Upper lobe of right lung (tissue), 1 donor: ENCODE measurements at regions not wholly inside any gene's neighbourhood (a gene's known extent, or its start where the extent isn't known, plus 50 kb on each side); places are given as distances from the start of the nearest gene placed in this dataset.
"Not testable (repeated sequence)": the region's sequence is repeated elsewhere in the genome, so short reads cannot be mapped to it uniquely, and the experiment has no call there.

ENCODE experiments used
- ATAC-seq: fragments of 200-7000 bp; cut with Tn5 transposase; one replicate; pipeline ENCODE4 v1.9.1; 2020; ENCODE audit warnings: mild to moderate bottlenecking, moderate library complexity
- DNase-seq: peaks from one replicate; pipeline ENCODE4 v3.0.0-alpha.2; 2020
- H3K27ac ChIP-seq: fragments of 200-600 bp; one replicate; pipeline ENCODE4 v1.8.0; 2022
- H3K27me3 ChIP-seq: fragments of 200-600 bp; one replicate; pipeline ENCODE4 v1.8.0; 2022; ENCODE audit warnings: mild to moderate bottlenecking
- H3K36me3 ChIP-seq: fragments of 200-600 bp; one replicate; pipeline ENCODE4 v1.8.0; 2022
- H3K4me1 ChIP-seq: fragments of 200-600 bp; one replicate; pipeline ENCODE4 v1.8.0; 2022
- H3K4me3 ChIP-seq: fragments of 200-600 bp; one replicate; pipeline ENCODE4 v1.8.0; 2022; ENCODE audit warnings: mild to moderate bottlenecking
- H3K9me3 ChIP-seq: fragments of 200-600 bp; one replicate; pipeline ENCODE4 v1.8.0; 2022
- intact Hi-C: fragments of 100-400 bp; cut with DNase I; formaldehyde crosslinking; loops from one replicate; pipeline ENCODE4 v1.11.0; 2022
- TF ChIP-seq, protein P1 (sequence below): fragments of 200-600 bp; IDR thresholded peaks from one replicate; pipeline ENCODE4 v1.8.0; 2022; ENCODE audit warnings: antibody characterized with exemption
- donor health status: DM: no; HTN: yes; CAD: no; lungs with severe emphysema.

DNA sequence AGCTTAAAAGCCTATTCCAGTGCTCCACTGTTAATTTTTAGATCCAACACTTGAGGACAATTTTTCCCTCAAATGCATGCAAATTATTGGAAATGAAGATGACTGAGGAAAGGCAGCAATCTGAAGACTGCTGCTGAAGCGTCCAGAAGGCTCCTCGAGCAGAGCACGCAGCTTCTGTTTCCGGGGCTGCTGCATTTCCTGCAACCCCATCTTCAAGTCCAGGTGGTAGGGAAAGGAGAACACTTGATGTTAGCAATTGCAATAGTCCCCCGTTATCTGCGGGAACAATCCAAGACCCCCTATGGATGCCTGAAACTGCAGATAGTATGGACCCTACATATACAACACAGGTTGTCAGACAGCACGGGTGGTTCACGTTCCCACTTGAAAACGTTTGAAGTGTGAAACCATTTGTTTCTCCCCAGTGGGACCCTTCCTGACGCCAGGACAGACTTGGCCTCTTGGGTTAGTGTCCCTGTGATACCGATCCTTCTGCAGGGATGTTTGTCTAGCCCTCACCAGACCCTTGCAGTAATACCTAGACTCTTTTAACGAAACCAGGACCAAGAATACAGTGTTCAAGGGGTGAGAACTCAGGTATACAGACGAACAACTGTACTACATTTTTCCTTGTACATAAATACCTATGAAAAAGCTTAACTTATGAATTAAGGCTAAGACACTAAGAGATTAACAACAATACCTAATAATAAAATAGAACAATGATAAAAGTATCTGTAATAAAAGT lies 152.3 kb downstream of the HSD17B3 start:
- Histone ChIP-seq H3K27ac (no peak overlapping the region), H3K4me3 (no peak overlapping the region), H3K4me1 (no peaks in the 10 kb centered on the region), H3K36me3 (no peaks in the 10 kb centered on the region), H3K9me3 (no peaks in the 10 kb centered on the region), H3K27me3 (no peaks in the 10 kb centered on the region)
- DNase-seq = no peak
- intact Hi-C loops = no loop called here
- no peak for ATAC-seq
- TF ChIP-seq, protein P1, sequence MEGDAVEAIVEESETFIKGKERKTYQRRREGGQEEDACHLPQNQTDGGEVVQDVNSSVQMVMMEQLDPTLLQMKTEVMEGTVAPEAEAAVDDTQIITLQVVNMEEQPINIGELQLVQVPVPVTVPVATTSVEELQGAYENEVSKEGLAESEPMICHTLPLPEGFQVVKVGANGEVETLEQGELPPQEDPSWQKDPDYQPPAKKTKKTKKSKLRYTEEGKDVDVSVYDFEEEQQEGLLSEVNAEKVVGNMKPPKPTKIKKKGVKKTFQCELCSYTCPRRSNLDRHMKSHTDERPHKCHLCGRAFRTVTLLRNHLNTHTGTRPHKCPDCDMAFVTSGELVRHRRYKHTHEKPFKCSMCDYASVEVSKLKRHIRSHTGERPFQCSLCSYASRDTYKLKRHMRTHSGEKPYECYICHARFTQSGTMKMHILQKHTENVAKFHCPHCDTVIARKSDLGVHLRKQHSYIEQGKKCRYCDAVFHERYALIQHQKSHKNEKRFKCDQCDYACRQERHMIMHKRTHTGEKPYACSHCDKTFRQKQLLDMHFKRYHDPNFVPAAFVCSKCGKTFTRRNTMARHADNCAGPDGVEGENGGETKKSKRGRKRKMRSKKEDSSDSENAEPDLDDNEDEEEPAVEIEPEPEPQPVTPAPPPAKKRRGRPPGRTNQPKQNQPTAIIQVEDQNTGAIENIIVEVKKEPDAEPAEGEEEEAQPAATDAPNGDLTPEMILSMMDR = no peak

DNA sequence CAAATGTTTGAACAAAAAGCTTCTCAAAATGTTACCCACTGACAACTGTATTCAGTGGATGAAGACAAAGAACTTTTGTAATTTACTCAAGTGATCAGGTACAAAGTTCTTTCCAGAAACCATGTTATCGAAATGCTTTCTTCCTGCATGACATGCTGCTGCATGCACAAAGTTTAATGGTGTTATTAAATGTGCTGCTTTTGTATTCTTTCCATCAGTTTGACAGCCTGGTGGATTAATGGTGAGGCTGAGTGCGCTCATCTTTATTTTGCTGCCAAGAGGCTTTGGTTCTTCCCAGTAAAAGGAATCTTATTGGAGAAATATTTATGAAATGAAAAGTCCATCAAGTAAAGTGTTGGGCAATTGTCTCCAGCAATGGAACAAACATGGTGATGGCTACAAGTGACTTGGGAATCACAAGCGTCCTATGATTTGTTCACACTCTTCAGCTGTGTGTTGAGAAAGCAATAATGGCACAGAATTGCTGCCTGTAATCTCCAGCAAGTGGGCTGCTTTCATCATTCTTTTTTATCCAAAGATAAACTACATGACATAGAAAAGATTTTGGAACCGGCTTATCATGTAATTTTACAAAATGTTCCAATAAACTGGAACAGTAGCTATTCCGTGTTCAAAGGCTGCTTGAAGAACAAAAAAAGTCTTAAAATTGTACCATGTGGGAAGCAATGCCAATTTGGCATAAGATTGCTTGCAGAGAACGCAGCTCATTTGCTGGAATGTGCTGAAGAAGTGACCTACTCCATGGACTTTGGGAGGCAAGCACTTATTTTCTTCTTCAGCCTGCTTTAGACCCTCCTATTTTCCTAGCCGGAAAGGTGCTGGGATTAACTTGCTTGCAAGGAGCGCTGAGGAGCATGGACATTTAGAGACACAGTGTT lies 153.1 kb downstream of the HSD17B3 start:
- H3K4me1 ChIP-seq = no peaks in the 10 kb centered on the region
- DNase-seq (no peak), ATAC-seq (no peak)
- no peak overlapping the region for H3K4me3 ChIP-seq
- H3K27me3 ChIP-seq = no peaks in the 10 kb centered on the region
- H3K9me3 ChIP-seq = no peaks in the 10 kb centered on the region
- H3K27ac ChIP-seq = no peak overlapping the region
- H3K36me3 ChIP-seq = no peaks in the 10 kb centered on the region
- intact Hi-C loops = no loop called here
- TF ChIP-seq, protein P1 = no peak

DNA sequence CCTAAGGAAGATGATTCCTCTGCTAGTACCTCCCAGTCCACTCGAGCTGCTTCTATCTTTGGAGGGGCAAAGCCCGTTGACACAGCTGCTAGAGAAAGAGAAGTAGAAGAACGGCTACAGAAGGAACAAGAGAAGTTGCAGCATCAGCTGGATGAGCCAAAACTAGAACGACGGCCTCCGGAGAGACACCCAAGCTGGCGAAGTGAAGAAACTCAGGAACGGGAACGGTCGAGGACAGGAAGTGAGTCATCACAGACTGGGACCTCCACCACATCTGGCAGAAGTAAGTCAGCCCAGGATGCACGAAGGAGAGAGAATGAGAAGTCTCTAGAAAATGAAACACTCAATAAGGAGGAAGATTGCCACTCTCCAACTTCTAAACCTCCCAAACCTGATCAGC lies 154.9 kb downstream of the HSD17B3 start:
- intact Hi-C loops, H3K4me1 ChIP-seq, ATAC-seq, H3K4me3 ChIP-seq, H3K9me3 ChIP-seq, H3K27ac ChIP-seq, H3K36me3 ChIP-seq, DNase-seq, H3K27me3 ChIP-seq: not testable (repeated sequence)

DNA sequence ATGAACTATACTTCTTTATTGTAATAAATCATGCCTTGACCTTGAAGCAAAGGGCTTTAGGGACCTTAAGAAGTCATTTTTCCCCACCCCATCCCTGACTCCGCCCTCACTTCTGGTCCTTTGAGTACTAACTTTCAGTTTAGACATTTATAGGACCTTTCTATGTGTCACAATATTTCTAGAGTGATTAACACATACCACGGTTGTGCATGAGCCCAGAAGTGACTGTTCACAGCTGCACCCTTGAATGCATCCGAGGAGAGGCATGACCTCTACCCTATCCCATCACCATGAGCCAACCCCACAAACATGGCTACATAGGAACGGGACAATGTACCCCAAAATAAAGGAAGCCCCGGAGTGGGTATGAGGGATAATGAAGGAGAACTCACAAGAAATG lies 160.3 kb downstream of the HSD17B3 start:
- no peaks in the 10 kb centered on the region for H3K27me3 ChIP-seq
- H3K9me3 ChIP-seq = no peaks in the 10 kb centered on the region
- ATAC-seq = no peak
- H3K36me3 ChIP-seq = no peaks in the 10 kb centered on the region
- no peak overlapping the region for H3K4me3 ChIP-seq
- H3K4me1 ChIP-seq = peaks cover 15% of the 10 kb centered on the region
- intact Hi-C loops = no loop called here
- TF ChIP-seq, protein P1 = no peak
- no peak for DNase-seq
- H3K27ac ChIP-seq = no peak overlapping the region

DNA sequence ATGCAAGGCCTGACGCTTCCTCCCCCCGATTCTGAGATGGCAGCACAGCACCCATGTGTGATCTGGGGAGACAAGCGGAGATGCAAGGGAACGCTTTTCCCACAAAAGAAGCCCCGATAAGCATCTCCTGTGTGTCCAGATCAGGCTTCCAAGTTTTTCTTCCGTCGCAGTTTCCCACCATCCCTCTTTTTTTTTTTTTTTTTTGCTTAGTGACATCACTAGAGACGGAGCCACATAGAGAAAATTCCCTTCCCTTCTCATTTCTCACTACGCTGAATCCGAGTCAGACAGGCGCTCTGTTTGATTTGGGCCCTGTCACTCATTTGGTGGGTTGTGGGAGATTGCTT lies 160.9 kb downstream of the HSD17B3 start:
- intact Hi-C loops = no loop called here
- TF ChIP-seq, protein P1 = no peak
- Histone ChIP-seq H3K27me3 (no peaks in the 10 kb centered on the region), H3K9me3 (no peaks in the 10 kb centered on the region), H3K4me3 (no peak overlapping the region), H3K27ac (no peak overlapping the region), H3K36me3 (no peaks in the 10 kb centered on the region), H3K4me1 (peaks cover 20% of the 10 kb centered on the region)
- DNase-seq = no peak
- no peak for ATAC-seq
